ENCODE measurements at regions not wholly inside any gene's neighbourhood (a gene's known extent, or its start where the extent isn't known, plus 50 kb on each side); places are given as distances from the start of the nearest gene placed in this dataset.

GRCh38 chr13:107296804-107297203, 728.9 kb upstream of the ARGLU1 start:
- no peak for TF ChIP-seq CTCF (conservative IDR thresholded peaks at IDR 0.05)
- no peak for TF ChIP-seq ZFX (IDR thresholded peaks at IDR 0.05)

All from C4-2B (cell line).